Iris pigment epithelial cell (primary cell): ENCODE measurements at regions not wholly inside any gene's neighbourhood (a gene's known extent, or its start where the extent isn't known, plus 50 kb on each side); places are given as distances from the start of the nearest gene placed in this dataset.

Source experiments
- DNase-seq: peaks from one replicate; pipeline ENCODE4 v3.0.0-alpha.2; 2011; ENCODE audit warnings: low read depth

- no peak for DNase-seq
Measured at GRCh38 chr15:70262591-70263274, 165.0 kb upstream of the TLE3 start.

GRCh38 chr15:70262171-70262570, 164.5 kb upstream of the TLE3 start:
- no peak for DNase-seq

GRCh38 chr15:70261083-70261482, 163.4 kb upstream of the TLE3 start:
- DNase-seq: no peak

- DNase-seq: no peak
Measured at GRCh38 chr15:70260580-70260979, 162.9 kb upstream of the TLE3 start.

GRCh38 chr15:70259640-70260508, 162.2 kb upstream of the TLE3 start:
- DNase-seq: no peak

GRCh38 chr15:70259028-70259424, 161.3 kb upstream of the TLE3 start:
- DNase-seq: peak; percentile 76

- no peak for DNase-seq
Measured at GRCh38 chr15:70258369-70259027, 160.8 kb upstream of the TLE3 start.

- DNase-seq: no peak
Measured at GRCh38 chr15:70257573-70258248, 160.0 kb upstream of the TLE3 start.

GRCh38 chr15:70257047-70257446, 159.3 kb upstream of the TLE3 start:
- no peak for DNase-seq

- no peak for DNase-seq
Measured at GRCh38 chr15:70254311-70254869, 156.7 kb upstream of the TLE3 start.

- DNase-seq: no peak
Measured at GRCh38 chr15:70253461-70254156, 155.9 kb upstream of the TLE3 start.

GRCh38 chr15:70252951-70253320, 155.2 kb upstream of the TLE3 start:
- DNase-seq: no peak

GRCh38 chr15:70252056-70252950, 154.6 kb upstream of the TLE3 start:
- no peak for DNase-seq

- DNase-seq: no peak
Measured at GRCh38 chr15:70251246-70251990, 153.7 kb upstream of the TLE3 start.

- DNase-seq: no peak
Measured at GRCh38 chr15:70250208-70251201, 152.8 kb upstream of the TLE3 start.

- no peak for DNase-seq
Measured at GRCh38 chr15:70249616-70250015, 151.9 kb upstream of the TLE3 start.

GRCh38 chr15:70248116-70249025, 150.7 kb upstream of the TLE3 start:
- no peak for DNase-seq
